Heart right ventricle (tissue), 16 donors: ENCODE measurements at regions not wholly inside any gene's neighbourhood (a gene's known extent, or its start where the extent isn't known, plus 50 kb on each side); places are given as distances from the start of the nearest gene placed in this dataset.

Experiments used
- ATAC-seq, 8 donors: fragments of 200-7000 bp; cut with Tn5 transposase; one replicate each; pipeline ENCODE4 v1.9.1; 2020; ENCODE audit warnings: mild to moderate bottlenecking in 8 of 8, moderate library complexity in 8 of 8, moderate number of reproducible peaks in 1 of 8
- DNase-seq, 2 donors: peaks; one replicate each; pipeline ENCODE4 v3.0.0-alpha.2; 2020
- H3K27ac ChIP-seq, 10 donors: fragments of 200-600 bp; sonication (generic) in 2 of 10; one replicate each; pipeline versions ENCODE4 v1.5.0 to v1.8.0; 2020 to 2022; ENCODE audit warnings: mild to moderate bottlenecking in 3 of 10
- H3K27me3 ChIP-seq, 7 donors: fragments of 200-600 bp; one replicate each; pipeline ENCODE4 v1.8.0; 2021 to 2022; ENCODE audit warnings: mild to moderate bottlenecking in 2 of 7
- H3K36me3 ChIP-seq, 9 donors: fragments of 200-600 bp; sonication (generic) in 1 of 9; one replicate each; pipeline versions ENCODE4 v1.5.0 to v1.8.0; 2020 to 2022; ENCODE audit warnings: mild to moderate bottlenecking in 2 of 9
- H3K4me1 ChIP-seq, 9 donors: fragments of 200-600 bp; sonication (generic) in 1 of 9; one replicate each; pipeline versions ENCODE4 v1.5.0 to v1.8.0; 2020 to 2022; ENCODE audit warnings: mild to moderate bottlenecking in 4 of 9
- H3K4me3 ChIP-seq, 10 donors: fragments of 200-600 bp; sonication (generic) in 2 of 10; one replicate each; pipeline versions ENCODE4 v1.5.0 to v1.8.0; 2020 to 2022; ENCODE audit warnings: mild to moderate bottlenecking in 7 of 10, moderate library complexity in 2 of 10
- H3K9me3 ChIP-seq, 11 donors: fragments of 200-600 bp in 10 of 11; sonication (generic) in 2 of 11; one replicate each; pipeline versions ENCODE4 v1.5.0 to v1.8.0; 2013 to 2022; ENCODE audit warnings: mild to moderate bottlenecking in 2 of 11, control low read depth in 1 of 11, moderate library complexity in 1 of 11
- WGBS, 2 donors: extraction: QIAGEN DNeasy Blood & Tissue Kit; methylation state at CpG; one replicate each; pipeline ENCODE4 v1.1.7; 2013; ENCODE audit warnings: inconsistent platforms in 1 of 2; 5-methylcytosine and 5-hydroxymethylcytosine counted together
- intact Hi-C, 10 donors: fragments of 100-400 bp; cut with DNase I; formaldehyde crosslinking; loops; one replicate each; pipeline versions ENCODE4 v1.11.1 to v1.14.2; 2022
- TF ChIP-seq, protein P1 (sequence below), 9 donors: fragments of 200-600 bp; sonication (generic) in 2 of 9; IDR thresholded peaks; one replicate each; pipeline versions ENCODE4 v1.5.0 to v1.8.0; 2021 to 2022; ENCODE audit warnings: antibody characterized with exemption in 9 of 9, mild to moderate bottlenecking in 5 of 9, moderate library complexity in 1 of 9
- donor health status: Arrhythmogenic right ventricular cardiomyopathy.
- donor health status: ischemic (EF 13 %, LVEDD 7.1; RV severe dilation, severe dysfunction).
- donor health status: healthy with polysubstance abuse.
- donor health status: DM: no; HTN: yes; CAD: no.
- donor health status: DM: no; HTN: no; CAD: no.
- donor health status: ischemic (EF 25% LVEDD 6.9; RV normal size, moderate dysfunction).
- donor health status: ischemic (EF 25% LVEDD 5.7; RV mildly dilated, moderate dysfunction).
- donor health status: healthy.
- donor health status: DM: yes; HTN: yes; CAD: no.
- donor health status: Ischemic cardiomyopathy.
- donor health status: ischemic (EF 35%, LVEDD 5.7; RV mildly dilated, moderate dysfunction).
- donor health status: nonischemic (EF 11% LVEDD 7.7; RV severe dilation, severe dysfunction).
- donor health status: DM: yes; HTN: yes; CAD: no.
- donor health status: PGD.
- donor health status: ischemic (EF 29% LVEDD 5.4; RV normal size, mild dysfunction).
- donor health status: nonischemic (EF 23%, LVEDD 6.1; RV moderate dilation, normal function).

DNA sequence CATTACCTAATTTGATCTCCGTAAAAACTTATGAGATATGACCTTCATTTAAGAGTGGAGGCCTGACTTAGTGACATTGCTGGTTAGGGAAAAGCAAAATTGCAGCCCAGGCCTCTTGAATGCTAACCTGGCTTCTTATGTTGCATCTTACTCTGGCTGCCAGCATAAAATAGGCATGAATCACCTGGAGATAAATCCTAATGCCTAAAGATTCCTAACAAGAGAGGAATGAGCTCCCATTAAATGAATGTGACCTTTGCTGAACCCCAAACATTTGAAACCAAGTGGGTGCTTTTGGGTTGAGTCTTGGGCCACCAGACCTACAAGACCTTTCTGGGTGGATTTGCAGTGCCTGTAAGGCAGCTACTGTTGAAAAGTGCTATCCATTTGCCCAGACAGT, 1145.6 kb upstream of the TENM4 start:
- no peak for ATAC-seq
- TF ChIP-seq, protein P1, sequence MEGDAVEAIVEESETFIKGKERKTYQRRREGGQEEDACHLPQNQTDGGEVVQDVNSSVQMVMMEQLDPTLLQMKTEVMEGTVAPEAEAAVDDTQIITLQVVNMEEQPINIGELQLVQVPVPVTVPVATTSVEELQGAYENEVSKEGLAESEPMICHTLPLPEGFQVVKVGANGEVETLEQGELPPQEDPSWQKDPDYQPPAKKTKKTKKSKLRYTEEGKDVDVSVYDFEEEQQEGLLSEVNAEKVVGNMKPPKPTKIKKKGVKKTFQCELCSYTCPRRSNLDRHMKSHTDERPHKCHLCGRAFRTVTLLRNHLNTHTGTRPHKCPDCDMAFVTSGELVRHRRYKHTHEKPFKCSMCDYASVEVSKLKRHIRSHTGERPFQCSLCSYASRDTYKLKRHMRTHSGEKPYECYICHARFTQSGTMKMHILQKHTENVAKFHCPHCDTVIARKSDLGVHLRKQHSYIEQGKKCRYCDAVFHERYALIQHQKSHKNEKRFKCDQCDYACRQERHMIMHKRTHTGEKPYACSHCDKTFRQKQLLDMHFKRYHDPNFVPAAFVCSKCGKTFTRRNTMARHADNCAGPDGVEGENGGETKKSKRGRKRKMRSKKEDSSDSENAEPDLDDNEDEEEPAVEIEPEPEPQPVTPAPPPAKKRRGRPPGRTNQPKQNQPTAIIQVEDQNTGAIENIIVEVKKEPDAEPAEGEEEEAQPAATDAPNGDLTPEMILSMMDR (IDR thresholded peaks at IDR 0.05) = no peak
- Histone ChIP-seq H3K27me3 (no peaks in the 10 kb centered on the region), H3K4me3 (no peak overlapping the region), H3K9me3 (peaks cover 0 to 3% (median 0%) of the 10 kb centered on the region in 11 donors), H3K4me1 (no peaks in the 10 kb centered on the region), H3K36me3 (no peaks in the 10 kb centered on the region), H3K27ac (no peak overlapping the region)
- 83 to 86% methylated on average over 1 of the region's 1 CpG for WGBS, 2 donors
- intact Hi-C loops = no loop called here
- DNase-seq = no peak

DNA sequence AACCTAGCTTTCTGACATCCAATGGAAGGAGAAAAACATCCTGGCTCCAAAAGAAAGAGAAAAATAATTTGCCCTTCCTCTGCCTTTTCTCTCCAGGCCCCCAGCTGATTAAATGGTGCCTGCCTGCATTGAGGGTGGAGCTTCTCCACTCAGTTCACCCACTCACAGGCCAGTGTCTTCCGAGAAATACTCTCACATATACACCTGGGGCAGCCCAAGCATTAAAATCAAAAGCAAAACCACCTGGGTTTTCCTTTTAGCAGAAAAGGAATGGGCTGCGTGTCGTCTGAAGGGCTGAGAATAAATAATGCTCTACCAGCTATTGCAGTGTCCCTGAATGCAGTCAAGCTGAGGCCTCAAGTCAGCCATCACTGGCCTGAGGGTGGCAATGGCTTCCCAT, 1143.8 kb upstream of the TENM4 start:
- ATAC-seq = no peak
- WGBS, 2 donors = 92 to 96% methylated on average over 3 of the region's 3 CpGs

DNA sequence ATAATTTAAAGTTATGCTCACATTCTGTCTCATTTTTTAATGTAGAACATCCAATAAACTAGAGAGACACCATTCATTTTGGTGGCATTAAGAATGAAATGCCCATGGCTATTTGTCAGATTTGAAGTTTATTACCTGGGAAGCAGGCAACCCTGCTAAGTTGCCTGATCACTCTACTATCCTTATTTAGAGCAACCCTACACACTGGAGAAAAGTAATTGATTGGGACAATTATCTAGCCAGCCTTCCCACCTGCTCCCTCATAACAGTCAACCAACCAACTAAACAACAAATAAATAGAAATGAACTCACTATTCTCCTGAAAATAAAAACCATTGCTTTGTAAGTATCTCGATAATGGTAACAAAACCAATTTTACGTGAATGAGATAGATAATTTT, 1129.0 kb upstream of the TENM4 start:
- H3K4me1 ChIP-seq = no peaks in the 10 kb centered on the region
- TF ChIP-seq, protein P1 (IDR thresholded peaks at IDR 0.05) = no peak
- no peak overlapping the region for H3K27ac ChIP-seq
- no peaks in the 10 kb centered on the region for H3K27me3 ChIP-seq
- DNase-seq (no peak), ATAC-seq (no peak)
- H3K36me3 ChIP-seq = no peaks in the 10 kb centered on the region
- peaks cover 0 to 17% (median 0%) of the 10 kb centered on the region in 11 donors for H3K9me3 ChIP-seq
- no peak overlapping the region for H3K4me3 ChIP-seq
- intact Hi-C loops = no loop called here
- 89 to 96% methylated on average over 2 of the region's 2 CpGs for WGBS, 2 donors

More for the DNA sequence above, 1143.8 kb upstream of the TENM4 start:
- intact Hi-C loops = no loop called here
- H3K4me3 ChIP-seq = no peak overlapping the region
- no peaks in the 10 kb centered on the region for H3K27me3 ChIP-seq
- DNase-seq = no peak
- H3K36me3 ChIP-seq = no peaks in the 10 kb centered on the region
- H3K9me3 ChIP-seq = no peaks in the 10 kb centered on the region
- TF ChIP-seq, protein P1 (IDR thresholded peaks at IDR 0.05) = no peak
- H3K27ac ChIP-seq = no peak overlapping the region
- H3K4me1 ChIP-seq = no peaks in the 10 kb centered on the region

DNA sequence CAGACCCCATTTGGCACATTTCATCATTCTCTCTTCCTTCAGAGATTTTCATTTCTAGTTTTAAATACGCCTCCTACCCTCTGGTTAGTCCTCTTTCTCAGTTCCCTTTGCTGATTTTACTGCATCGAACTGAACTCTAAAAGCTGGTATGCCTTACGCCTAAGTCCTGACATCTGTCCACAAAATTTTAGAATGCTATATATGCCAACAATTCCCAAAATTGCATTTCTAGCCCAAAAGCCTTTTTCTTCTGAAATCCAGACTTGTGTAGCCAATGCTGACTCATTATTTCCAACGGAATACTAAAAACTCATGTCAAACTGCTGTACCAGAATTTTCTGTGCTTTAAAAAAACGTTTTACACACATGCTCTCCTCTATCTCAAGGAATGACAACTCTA, 1124.4 kb upstream of the TENM4 start:
- ATAC-seq (no peak), DNase-seq (no peak)
- H3K36me3 ChIP-seq = no peaks in the 10 kb centered on the region
- H3K9me3 ChIP-seq = no peaks in the 10 kb centered on the region
- no peak overlapping the region for H3K4me3 ChIP-seq
- TF ChIP-seq, protein P1 (IDR thresholded peaks at IDR 0.05) = no peak
- H3K27ac ChIP-seq = no peak overlapping the region
- no peaks in the 10 kb centered on the region for H3K4me1 ChIP-seq
- WGBS, 2 donors = 70 to 76% methylated on average over 5 of the region's 5 CpGs
- intact Hi-C loops = no loop called here
- H3K27me3 ChIP-seq = no peaks in the 10 kb centered on the region
